NB4 (cell line): ENCODE measurements at regions not wholly inside any gene's neighbourhood (a gene's known extent, or its start where the extent isn't known, plus 50 kb on each side); places are given as distances from the start of the nearest gene placed in this dataset.
"Not testable (repeated sequence)": the region's sequence is repeated elsewhere in the genome, so short reads cannot be mapped to it uniquely, and the experiment has no call there.

ENCODE experiments used
- DNase-seq: peaks from one replicate; pipeline ENCODE4 v3.0.0; 2010; ENCODE audit warnings: low read depth
- H3K4me3 ChIP-seq: one replicate; pipeline ENCODE4 v1.5.1; 2011; ENCODE audit warnings: mild to moderate bottlenecking, low read depth, low read length, moderate library complexity
- MYC ChIP-seq: IDR thresholded peaks from 2 replicates; pipeline ENCODE4 v1.6.1; 2011; ENCODE audit warnings: low read depth, low read length
- POLR2A ChIP-seq: IDR thresholded peaks from 2 replicates; pipeline ENCODE4 v1.6.1; 2011; ENCODE audit warnings: mild to moderate bottlenecking; ENCODE audit not compliant: insufficient read length; ENCODE audit errors: extremely low read depth
- TF ChIP-seq, protein P1 (sequence below): IDR thresholded peaks from one replicate; pipeline ENCODE4 v1.5.1; 2012; ENCODE audit warnings: low read depth, low read length
- TF ChIP-seq, protein P2 (sequence below): IDR thresholded peaks from 2 replicates; pipeline ENCODE4 v1.6.1; 2011; ENCODE audit warnings: low read depth, low read length

- TF ChIP-seq, protein P1, sequence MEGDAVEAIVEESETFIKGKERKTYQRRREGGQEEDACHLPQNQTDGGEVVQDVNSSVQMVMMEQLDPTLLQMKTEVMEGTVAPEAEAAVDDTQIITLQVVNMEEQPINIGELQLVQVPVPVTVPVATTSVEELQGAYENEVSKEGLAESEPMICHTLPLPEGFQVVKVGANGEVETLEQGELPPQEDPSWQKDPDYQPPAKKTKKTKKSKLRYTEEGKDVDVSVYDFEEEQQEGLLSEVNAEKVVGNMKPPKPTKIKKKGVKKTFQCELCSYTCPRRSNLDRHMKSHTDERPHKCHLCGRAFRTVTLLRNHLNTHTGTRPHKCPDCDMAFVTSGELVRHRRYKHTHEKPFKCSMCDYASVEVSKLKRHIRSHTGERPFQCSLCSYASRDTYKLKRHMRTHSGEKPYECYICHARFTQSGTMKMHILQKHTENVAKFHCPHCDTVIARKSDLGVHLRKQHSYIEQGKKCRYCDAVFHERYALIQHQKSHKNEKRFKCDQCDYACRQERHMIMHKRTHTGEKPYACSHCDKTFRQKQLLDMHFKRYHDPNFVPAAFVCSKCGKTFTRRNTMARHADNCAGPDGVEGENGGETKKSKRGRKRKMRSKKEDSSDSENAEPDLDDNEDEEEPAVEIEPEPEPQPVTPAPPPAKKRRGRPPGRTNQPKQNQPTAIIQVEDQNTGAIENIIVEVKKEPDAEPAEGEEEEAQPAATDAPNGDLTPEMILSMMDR = no peak
- no peak for TF ChIP-seq MYC
- no peak for TF ChIP-seq POLR2A
- TF ChIP-seq, protein P2, sequence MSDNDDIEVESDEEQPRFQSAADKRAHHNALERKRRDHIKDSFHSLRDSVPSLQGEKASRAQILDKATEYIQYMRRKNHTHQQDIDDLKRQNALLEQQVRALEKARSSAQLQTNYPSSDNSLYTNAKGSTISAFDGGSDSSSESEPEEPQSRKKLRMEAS = no peak
- no peak for DNase-seq
- H3K4me3 ChIP-seq = no peak overlapping the region
Measured at GRCh38 chr6:74505391-74505790, 700.5 kb downstream of the COL12A1 start.

GRCh38 chr6:74504941-74505340 lies 700.9 kb downstream of the COL12A1 start:
- no peak for DNase-seq
- no peak overlapping the region for H3K4me3 ChIP-seq
- TF ChIP-seq MYC (no peak), POLR2A (no peak)
- TF ChIP-seq, protein P1 = no peak
- TF ChIP-seq, protein P2 = no peak

DNA sequence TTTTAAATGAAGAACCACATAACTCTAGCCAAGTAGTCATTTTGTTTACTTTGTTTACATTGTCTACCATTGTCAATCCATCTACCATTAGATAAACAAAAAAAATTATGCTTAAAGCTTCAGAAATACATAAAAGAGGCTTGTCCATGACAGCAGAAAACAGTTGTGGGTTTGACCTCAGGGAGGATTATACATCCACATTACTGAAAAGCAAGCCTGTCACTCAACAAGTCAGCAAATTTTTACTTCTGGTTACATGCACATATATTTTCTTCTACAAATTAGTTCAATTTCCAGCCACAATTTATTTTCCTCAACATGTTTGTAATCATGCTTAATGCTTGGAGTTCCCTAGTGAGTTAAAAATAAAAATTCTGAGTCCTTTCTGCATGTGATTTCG lies 713.3 kb downstream of the COL12A1 start:
- TF ChIP-seq, protein P2 = no peak
- TF ChIP-seq MYC (no peak), POLR2A (no peak)
- TF ChIP-seq, protein P1 = no peak
- no peak overlapping the region for H3K4me3 ChIP-seq
- no peak for DNase-seq

DNA sequence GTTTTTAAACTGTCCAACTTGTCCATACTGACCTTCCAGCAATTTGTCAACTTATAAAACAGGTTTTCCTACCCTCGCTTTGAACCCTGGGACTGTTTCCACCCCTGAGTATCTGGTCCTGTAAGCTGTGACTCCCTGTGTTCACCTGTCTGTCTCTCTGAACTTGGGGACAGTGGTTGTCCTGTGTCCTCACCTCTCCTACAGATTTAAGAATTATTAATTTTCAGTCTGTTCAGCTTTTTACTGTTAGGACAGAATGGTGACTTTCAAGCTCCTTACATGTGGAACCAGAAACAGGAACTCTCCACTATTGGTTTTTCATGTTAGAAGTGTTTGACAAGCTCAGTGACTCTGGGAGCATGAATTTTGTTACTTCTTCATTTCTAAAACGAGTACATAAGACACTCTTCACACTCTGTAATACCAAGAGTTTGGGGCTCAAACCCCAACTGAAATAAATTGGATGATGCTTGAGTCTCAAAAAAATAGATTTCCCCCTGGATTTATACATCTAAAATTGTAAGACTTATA lies 713.9 kb downstream of the COL12A1 start:
- TF ChIP-seq, protein P2 = no peak
- no peak for TF ChIP-seq MYC
- no peak for TF ChIP-seq POLR2A
- TF ChIP-seq, protein P1 = no peak
- DNase-seq = no peak

DNA sequence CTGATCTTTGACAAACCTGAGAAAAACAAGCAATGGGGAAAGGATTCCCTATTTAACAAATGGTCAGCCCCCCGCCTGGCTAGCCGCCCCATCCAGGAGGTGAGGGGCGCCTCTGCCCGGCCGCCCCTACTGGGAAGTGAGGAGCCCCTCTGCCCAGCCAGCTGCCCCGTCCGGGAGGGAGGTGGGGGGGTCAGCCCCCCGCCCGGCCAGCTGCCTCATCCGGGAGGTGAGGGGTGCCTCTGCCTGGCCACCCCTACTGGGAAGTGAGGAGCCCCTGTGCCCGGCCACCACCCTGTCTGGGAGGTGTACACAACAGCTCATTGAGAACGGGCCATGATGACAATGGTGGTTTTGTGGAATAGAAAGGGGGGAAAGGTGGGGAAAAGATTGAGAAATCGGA lies 717.1 kb downstream of the COL12A1 start:
- DNase-seq, H3K4me3 ChIP-seq: not testable (repeated sequence)

More for the DNA sequence above, 713.9 kb downstream of the COL12A1 start:
- no peak overlapping the region for H3K4me3 ChIP-seq

- H3K4me3 ChIP-seq = no peak overlapping the region
- DNase-seq = no peak
- TF ChIP-seq POLR2A = no peak
- TF ChIP-seq MYC = no peak
- TF ChIP-seq, protein P1 = no peak
- TF ChIP-seq, protein P2 = no peak
Measured at GRCh38 chr6:74482180-74482579, 723.7 kb downstream of the COL12A1 start.
